Sigmoid colon (tissue), 6 donors: ENCODE measurements at regions not wholly inside any gene's neighbourhood (a gene's known extent, or its start where the extent isn't known, plus 50 kb on each side); places are given as distances from the start of the nearest gene placed in this dataset.

Experiments
- DNase-seq: peaks from one replicate; pipeline ENCODE4 v3.0.0-alpha.2; 2019
- H3K27ac ChIP-seq, 4 donors: fragments of 200-600 bp; sonication (generic); one replicate each; pipeline ENCODE4 v1.5.1; 2016 to 2019; ENCODE audit warnings: mild to moderate bottlenecking in 1 of 4
- H3K27me3 ChIP-seq, 3 donors: fragments of 200-600 bp; sonication (generic); one replicate each; pipeline ENCODE4 v1.5.1; 2019; ENCODE audit warnings: mild to moderate bottlenecking in 1 of 3
- H3K36me3 ChIP-seq, 4 donors: fragments of 200-600 bp; sonication (generic); one replicate each; pipeline ENCODE4 v1.5.1; 2016 to 2019
- H3K4me1 ChIP-seq, 4 donors: fragments of 200-600 bp; sonication (generic); one replicate each; pipeline ENCODE4 v1.5.1; 2017 to 2019
- H3K4me3 ChIP-seq, 4 donors: fragments of 200-600 bp; sonication (generic); one replicate each; pipeline ENCODE4 v1.5.1; 2017 to 2019; ENCODE audit warnings: mild to moderate bottlenecking in 2 of 4, moderate library complexity in 1 of 4
- H3K9me3 ChIP-seq, 4 donors: fragments of 200-600 bp in 3 of 4; sonication (generic) in 3 of 4; one replicate each; pipeline versions ENCODE4 v1.5.1 to v1.6.1; 2013 to 2019
- CTCF ChIP-seq, 4 experiments: fragments of 450-650 bp in 3 of 4; fragments of 200-600 bp in 1 of 4; IDR thresholded peaks; one replicate each; pipeline ENCODE4 v1.5.1; 2016 to 2019; ENCODE audit warnings: antibody characterized with exemption in 4 of 4, mild to moderate bottlenecking in 3 of 4, moderate library complexity in 2 of 4
- EP300 ChIP-seq, 4 donors: sonication (generic); formaldehyde crosslinking; IDR thresholded peaks; one replicate each; pipeline ENCODE4 v1.6.1; 2017; ENCODE audit warnings: antibody characterized with exemption in 4 of 4
- POLR2A ChIP-seq, 2 donors: fragments of 450-650 bp; IDR thresholded peaks; one replicate each; pipeline ENCODE4 v1.6.1; 2016; ENCODE audit warnings: antibody characterized with exemption in 2 of 2, mild to moderate bottlenecking in 2 of 2, moderate library complexity in 2 of 2
- POLR2AphosphoS5 ChIP-seq, 4 donors: sonication (generic); formaldehyde crosslinking; IDR thresholded peaks; one replicate each; pipeline ENCODE4 v1.6.1; 2017; ENCODE audit warnings: antibody characterized with exemption in 4 of 4
- WGBS, 2 donors: extraction: QIAGEN DNeasy Blood & Tissue Kit; methylation state at CpG; one replicate each; pipeline ENCODE4 v1.1.7; 2013; 5-methylcytosine and 5-hydroxymethylcytosine counted together
- intact Hi-C: fragments of 100-400 bp; cut with DNase I; formaldehyde crosslinking; loops from one replicate; pipeline ENCODE4 v1.15.1; 2023
- donor health status: healthy with polysubstance abuse.
- donor health status: healthy.

GRCh38 chr5:101176605-101177004 is 273.5 kb upstream of the ST8SIA4 start:
- Histone ChIP-seq H3K4me1 (no peaks in the 10 kb centered on the region), H3K27ac (no peak overlapping the region), H3K4me3 (no peak overlapping the region), H3K9me3 (peaks cover 0 to 3% (median 0%) of the 10 kb centered on the region in 4 donors), H3K36me3 (no peaks in the 10 kb centered on the region), H3K27me3 (no peaks in the 10 kb centered on the region)
- WGBS, 2 donors, result 77 to 92% methylated on average over 3 of the region's 3 CpGs
- no peak for DNase-seq
- intact Hi-C loops, result no loop called here
- TF ChIP-seq EP300 (IDR thresholded peaks at IDR 0.05) (no peak), POLR2AphosphoS5 (IDR thresholded peaks at IDR 0.05) (no peak), CTCF (IDR thresholded peaks at IDR 0.05) (no peak), POLR2A (IDR thresholded peaks at IDR 0.05) (no peak)

- Histone ChIP-seq H3K27me3 (no peaks in the 10 kb centered on the region), H3K27ac (no peak overlapping the region), H3K4me3 (no peak overlapping the region), H3K9me3 (peaks cover 0 to 3% (median 0%) of the 10 kb centered on the region in 4 donors), H3K4me1 (no peaks in the 10 kb centered on the region), H3K36me3 (no peaks in the 10 kb centered on the region)
- no peak for TF ChIP-seq POLR2A (IDR thresholded peaks at IDR 0.05)
- TF ChIP-seq CTCF (IDR thresholded peaks at IDR 0.05), result no peak
- no peak for TF ChIP-seq EP300 (IDR thresholded peaks at IDR 0.05)
- no peak for TF ChIP-seq POLR2AphosphoS5 (IDR thresholded peaks at IDR 0.05)
- WGBS, 2 donors, result 41 to 59% methylated on average over 1 of the region's 1 CpG
- intact Hi-C loops, result no loop called here
- DNase-seq, result no peak
These were observed 271.9 kb upstream of the ST8SIA4 start for GRCh38 chr5:101174981-101175380.

GRCh38 chr5:101163088-101163487 is 260.0 kb upstream of the ST8SIA4 start:
- no peak for DNase-seq
- intact Hi-C loops, result no loop called here
- no peak overlapping the region for H3K27ac ChIP-seq
- H3K4me3 ChIP-seq, result no peak overlapping the region
- WGBS, 2 donors, result 81 to 82% methylated on average over 4 of the region's 4 CpGs
- H3K4me1 ChIP-seq, result no peaks in the 10 kb centered on the region
- no peaks in the 10 kb centered on the region for H3K27me3 ChIP-seq
- no peaks in the 10 kb centered on the region for H3K9me3 ChIP-seq
- no peak for TF ChIP-seq POLR2A (IDR thresholded peaks at IDR 0.05)
- TF ChIP-seq CTCF (IDR thresholded peaks at IDR 0.05), result no peak
- no peak for TF ChIP-seq POLR2AphosphoS5 (IDR thresholded peaks at IDR 0.05)
- TF ChIP-seq EP300 (IDR thresholded peaks at IDR 0.05), result no peak
- no peaks in the 10 kb centered on the region for H3K36me3 ChIP-seq

- no peaks in the 10 kb centered on the region for H3K9me3 ChIP-seq
- 64 to 65% methylated on average over 1 of the region's 1 CpG for WGBS, 2 donors
- H3K4me3 ChIP-seq, result no peak overlapping the region
- H3K27me3 ChIP-seq, result no peaks in the 10 kb centered on the region
- intact Hi-C loops, result no loop called here
- TF ChIP-seq EP300 (IDR thresholded peaks at IDR 0.05) (no peak), POLR2A (IDR thresholded peaks at IDR 0.05) (no peak), CTCF (IDR thresholded peaks at IDR 0.05) (no peak), POLR2AphosphoS5 (IDR thresholded peaks at IDR 0.05) (no peak)
- no peak for DNase-seq
- no peaks in the 10 kb centered on the region for H3K36me3 ChIP-seq
- no peak overlapping the region for H3K27ac ChIP-seq
- H3K4me1 ChIP-seq, result no peaks in the 10 kb centered on the region
These were observed 256.9 kb upstream of the ST8SIA4 start for GRCh38 chr5:101160002-101160401.

- H3K4me3 ChIP-seq, result no peak overlapping the region
- 85 to 86% methylated on average over 2 of the region's 2 CpGs for WGBS, 2 donors
- no peaks in the 10 kb centered on the region for H3K9me3 ChIP-seq
- no peak for DNase-seq
- TF ChIP-seq EP300 (IDR thresholded peaks at IDR 0.05), result no peak
- no peak for TF ChIP-seq CTCF (IDR thresholded peaks at IDR 0.05)
- TF ChIP-seq POLR2A (IDR thresholded peaks at IDR 0.05), result no peak
- no peaks in the 10 kb centered on the region for H3K4me1 ChIP-seq
- no peaks in the 10 kb centered on the region for H3K27me3 ChIP-seq
- H3K36me3 ChIP-seq, result no peaks in the 10 kb centered on the region
- no peak overlapping the region for H3K27ac ChIP-seq
- intact Hi-C loops, result no loop called here
These were observed 255.9 kb upstream of the ST8SIA4 start for GRCh38 chr5:101159006-101159405.
